GM12875 (cell line): ENCODE measurements at regions not wholly inside any gene's neighbourhood (a gene's known extent, or its start where the extent isn't known, plus 50 kb on each side); places are given as distances from the start of the nearest gene placed in this dataset.

Source experiments
- H3K4me3 ChIP-seq: one replicate; pipeline ENCODE4 v1.5.1; 2011; ENCODE audit warnings: low read depth, low read length, control low read depth
- CTCF ChIP-seq: IDR thresholded peaks from 2 replicates; pipeline ENCODE4 v1.5.1; 2011; ENCODE audit warnings: low read depth, mild to moderate bottlenecking, control low read depth, inconsistent platforms, low read length, moderate library complexity, borderline replicate concordance; ENCODE audit not compliant: insufficient read depth

- no peak for TF ChIP-seq CTCF
These were observed 306.4 kb downstream of the ZSWIM6 start for GRCh38 chr5:61638476-61638875.

DNA sequence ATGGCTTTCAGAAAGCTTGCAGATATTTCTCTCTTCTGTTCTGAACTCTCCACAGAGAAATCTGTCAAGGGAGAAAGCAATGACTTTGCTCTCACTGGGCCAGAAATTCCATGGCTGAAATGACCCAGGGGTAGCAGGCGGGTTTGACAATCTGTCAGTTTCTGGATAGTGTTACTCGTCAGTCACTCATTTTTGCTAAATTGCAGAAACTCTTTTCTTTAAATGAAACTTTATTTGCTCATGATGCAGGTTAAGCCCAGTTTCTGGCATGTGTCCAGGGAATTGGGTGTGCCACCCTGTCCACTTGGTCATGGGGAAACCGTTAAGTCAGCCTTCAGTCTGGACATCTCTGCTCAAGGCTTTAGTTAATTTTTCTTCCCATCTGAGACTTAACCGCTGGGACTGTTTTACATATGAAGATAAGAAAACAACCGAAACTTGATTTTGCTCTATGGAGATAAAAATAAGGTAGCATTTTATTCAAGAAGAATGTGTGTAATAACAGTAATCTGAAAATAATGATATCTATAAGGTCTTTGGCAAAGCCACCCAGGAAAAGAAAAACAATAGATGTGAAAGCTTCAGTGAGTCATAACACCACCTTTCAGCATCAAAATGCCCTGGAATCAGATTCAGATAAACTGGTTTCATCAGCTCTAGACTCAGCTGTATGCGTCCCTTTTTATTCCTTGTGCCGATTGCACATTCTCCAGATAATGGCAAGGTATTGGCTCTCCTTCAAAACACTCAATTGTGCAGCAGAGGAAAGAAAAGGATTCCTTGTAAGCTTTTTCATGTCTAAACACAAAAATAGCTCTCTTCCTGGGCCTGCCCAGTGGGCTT is 308.3 kb downstream of the ZSWIM6 start:
- H3K4me3 ChIP-seq, result no peak overlapping the region
- no peak for TF ChIP-seq CTCF

More at GRCh38 chr5:61638476-61638875, 306.4 kb downstream of the ZSWIM6 start:
- no peak overlapping the region for H3K4me3 ChIP-seq

GRCh38 chr5:61641748-61642565 is 309.9 kb downstream of the ZSWIM6 start:
- no peak overlapping the region for H3K4me3 ChIP-seq
- TF ChIP-seq CTCF, result no peak

GRCh38 chr5:61647672-61648071 is 315.6 kb downstream of the ZSWIM6 start:
- no peak overlapping the region for H3K4me3 ChIP-seq
- TF ChIP-seq CTCF, result no peak

DNA sequence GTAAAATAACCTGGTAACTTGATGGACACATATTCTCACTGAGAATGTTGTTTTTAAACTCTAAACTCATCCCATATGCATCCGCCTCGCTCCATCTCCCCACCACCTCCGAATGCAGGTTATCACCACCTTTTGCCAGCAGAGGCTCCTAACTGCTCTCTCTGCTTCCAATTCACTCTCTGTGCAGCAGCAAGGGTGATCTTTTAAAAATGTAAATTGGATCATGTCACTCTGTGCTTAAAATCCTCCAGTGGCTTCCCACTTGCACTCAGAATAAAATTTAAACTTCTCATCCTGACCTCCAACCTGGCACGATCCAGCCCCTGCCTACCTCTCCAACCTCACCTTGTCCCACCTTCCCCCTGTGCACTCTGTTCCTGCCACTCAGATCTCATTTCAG is 317.2 kb downstream of the ZSWIM6 start:
- no peak for TF ChIP-seq CTCF
- no peak overlapping the region for H3K4me3 ChIP-seq

- TF ChIP-seq CTCF, result no peak
- no peak overlapping the region for H3K4me3 ChIP-seq
These were observed 317.9 kb downstream of the ZSWIM6 start for GRCh38 chr5:61649971-61650370.
